Breast epithelium (tissue), 4 donors: ENCODE measurements at regions not wholly inside any gene's neighbourhood (a gene's known extent, or its start where the extent isn't known, plus 50 kb on each side); places are given as distances from the start of the nearest gene placed in this dataset.

Experiments
- DNase-seq, 2 donors: peaks; one replicate each; pipeline ENCODE4 v3.0.0-alpha.2; 2019; ENCODE audit warnings: low spot score in 2 of 2
- H3K27ac ChIP-seq, 2 donors: fragments of 200-600 bp; sonication (generic) in 1 of 2; one replicate each; pipeline ENCODE4 v1.5.1; 2016 to 2019; ENCODE audit warnings: mild to moderate bottlenecking in 1 of 2
- H3K27me3 ChIP-seq, 2 donors: fragments of 200-600 bp; sonication (generic) in 1 of 2; one replicate each; pipeline versions ENCODE4 v1.5.1 to v1.6.0; 2017 to 2019; ENCODE audit warnings: control low read depth in 1 of 2, mild to moderate bottlenecking in 1 of 2
- H3K36me3 ChIP-seq: fragments of 200-600 bp; one replicate; pipeline ENCODE4 v1.5.1; 2019
- H3K4me1 ChIP-seq, 2 donors: fragments of 200-600 bp; sonication (generic); one replicate each; pipeline ENCODE4 v1.5.1; 2016 to 2019; ENCODE audit warnings: control low read depth in 1 of 2
- H3K4me3 ChIP-seq, 3 donors: fragments of 200-600 bp; sonication (generic); 1 replicate in 2 of 3; 2 replicates in 1 of 3; pipeline ENCODE4 v1.5.1; 2016 to 2019; ENCODE audit warnings: mild to moderate bottlenecking in 3 of 3, moderate library complexity in 2 of 3
- H3K9me3 ChIP-seq, 2 donors: fragments of 200-600 bp; sonication (generic) in 1 of 2; one replicate each; pipeline ENCODE4 v1.5.1; 2016 to 2019; ENCODE audit warnings: control low read depth in 1 of 2
- POLR2A ChIP-seq: fragments of 450-650 bp; IDR thresholded peaks from one replicate; pipeline ENCODE4 v1.6.1; 2016; ENCODE audit warnings: antibody characterized with exemption, mild to moderate bottlenecking, moderate library complexity
- POLR2AphosphoS5 ChIP-seq, 3 donors: sonication (generic); formaldehyde crosslinking; IDR thresholded peaks; one replicate each; pipeline ENCODE4 v1.6.1; 2017; ENCODE audit warnings: antibody characterized with exemption in 3 of 3
- intact Hi-C: fragments of 100-400 bp; cut with DNase I; formaldehyde crosslinking; loops from one replicate; pipeline ENCODE4 v1.15.1; 2023; ENCODE audit warnings: low total_unique reads
- TF ChIP-seq, protein P1 (sequence below), 3 donors: fragments of 450-650 bp; IDR thresholded peaks; one replicate each; pipeline ENCODE4 v1.5.1; 2016 to 2017; ENCODE audit warnings: antibody characterized with exemption in 3 of 3, mild to moderate bottlenecking in 3 of 3, moderate library complexity in 3 of 3

DNA sequence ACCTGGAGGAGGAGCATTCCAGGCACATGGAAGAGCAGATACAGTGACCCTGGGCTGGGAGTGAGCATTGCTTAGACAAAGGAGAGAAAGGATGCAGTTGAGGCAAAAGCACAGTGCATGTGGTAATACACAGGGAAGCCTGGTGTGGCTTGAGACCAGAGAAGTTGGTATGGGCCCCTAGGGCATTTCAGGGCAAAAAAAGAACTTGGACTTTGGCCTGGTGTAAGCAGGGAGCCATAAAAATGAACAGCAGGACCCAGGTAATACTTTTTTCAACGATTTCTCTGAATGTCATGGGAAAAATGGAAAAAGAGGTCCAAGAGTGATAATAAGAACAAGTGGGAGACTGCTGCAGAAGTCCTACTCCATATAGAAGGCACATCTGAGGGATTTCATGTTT is 163.9 kb downstream of the ASCL4 start:
- H3K4me1 ChIP-seq, result no peaks in the 10 kb centered on the region
- no peaks in the 10 kb centered on the region for H3K36me3 ChIP-seq
- H3K4me3 ChIP-seq, result no peak overlapping the region
- intact Hi-C loops, result no loop called here
- TF ChIP-seq POLR2A, result no peak
- no peak for TF ChIP-seq POLR2AphosphoS5 (IDR thresholded peaks at IDR 0.05)
- TF ChIP-seq, protein P1, sequence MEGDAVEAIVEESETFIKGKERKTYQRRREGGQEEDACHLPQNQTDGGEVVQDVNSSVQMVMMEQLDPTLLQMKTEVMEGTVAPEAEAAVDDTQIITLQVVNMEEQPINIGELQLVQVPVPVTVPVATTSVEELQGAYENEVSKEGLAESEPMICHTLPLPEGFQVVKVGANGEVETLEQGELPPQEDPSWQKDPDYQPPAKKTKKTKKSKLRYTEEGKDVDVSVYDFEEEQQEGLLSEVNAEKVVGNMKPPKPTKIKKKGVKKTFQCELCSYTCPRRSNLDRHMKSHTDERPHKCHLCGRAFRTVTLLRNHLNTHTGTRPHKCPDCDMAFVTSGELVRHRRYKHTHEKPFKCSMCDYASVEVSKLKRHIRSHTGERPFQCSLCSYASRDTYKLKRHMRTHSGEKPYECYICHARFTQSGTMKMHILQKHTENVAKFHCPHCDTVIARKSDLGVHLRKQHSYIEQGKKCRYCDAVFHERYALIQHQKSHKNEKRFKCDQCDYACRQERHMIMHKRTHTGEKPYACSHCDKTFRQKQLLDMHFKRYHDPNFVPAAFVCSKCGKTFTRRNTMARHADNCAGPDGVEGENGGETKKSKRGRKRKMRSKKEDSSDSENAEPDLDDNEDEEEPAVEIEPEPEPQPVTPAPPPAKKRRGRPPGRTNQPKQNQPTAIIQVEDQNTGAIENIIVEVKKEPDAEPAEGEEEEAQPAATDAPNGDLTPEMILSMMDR (IDR thresholded peaks at IDR 0.05), result no peak
- H3K27me3 ChIP-seq, result peaks cover 0 to 15% of the 10 kb centered on the region in 2 donors
- no peak overlapping the region for H3K27ac ChIP-seq
- no peak for DNase-seq
- no peaks in the 10 kb centered on the region for H3K9me3 ChIP-seq

DNA sequence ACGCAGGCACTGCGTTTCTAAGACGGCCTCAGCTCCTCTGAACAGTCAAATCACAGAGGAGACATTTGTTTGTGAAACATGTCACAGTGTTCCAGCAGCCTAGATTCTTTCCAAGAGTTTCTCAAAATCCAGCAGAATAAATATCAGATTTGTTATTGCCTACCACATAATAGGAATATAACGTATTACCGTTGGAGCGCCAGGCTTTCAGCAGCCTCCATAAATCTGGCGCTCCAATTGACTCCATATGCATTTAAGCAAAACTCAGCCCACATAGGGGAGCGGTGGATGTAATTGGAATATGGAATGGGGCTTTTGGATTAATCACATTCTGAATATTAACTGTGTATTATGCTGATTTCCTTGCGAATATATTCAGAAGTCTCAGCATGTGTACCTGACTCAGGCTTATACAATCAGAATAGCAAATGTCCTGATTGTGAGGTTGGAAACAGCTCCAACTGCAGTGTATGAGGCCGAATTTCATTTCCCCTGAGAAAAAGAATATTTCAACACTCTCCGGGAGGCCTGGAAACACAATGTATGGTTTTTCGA is 174.0 kb downstream of the ASCL4 start:
- Histone ChIP-seq H3K27ac (peak overlapping the region in 1 of 2 donors; percentile 74), H3K36me3 (no peaks in the 10 kb centered on the region), H3K9me3 (peaks cover 0 to 5% of the 10 kb centered on the region in 2 donors), H3K27me3 (no peaks in the 10 kb centered on the region), H3K4me1 (no peaks in the 10 kb centered on the region), H3K4me3 (no peak overlapping the region)
- TF ChIP-seq POLR2AphosphoS5 (IDR thresholded peaks at IDR 0.05) (no peak), POLR2A (no peak)
- TF ChIP-seq, protein P1 (IDR thresholded peaks at IDR 0.05), result no peak
- no peak for DNase-seq
- intact Hi-C loops, result no loop called here

- no peak for TF ChIP-seq POLR2A
- no peak for TF ChIP-seq POLR2AphosphoS5 (IDR thresholded peaks at IDR 0.05)
- TF ChIP-seq, protein P1 (IDR thresholded peaks at IDR 0.05), result no peak
- no peaks in the 10 kb centered on the region for H3K4me1 ChIP-seq
- no peak overlapping the region for H3K27ac ChIP-seq
- no peak for DNase-seq
- peaks cover 0 to 5% of the 10 kb centered on the region in 2 donors for H3K9me3 ChIP-seq
- H3K4me3 ChIP-seq, result no peak overlapping the region
- H3K27me3 ChIP-seq, result no peaks in the 10 kb centered on the region
- intact Hi-C loops, result no loop called here
- H3K36me3 ChIP-seq, result no peaks in the 10 kb centered on the region
These were observed 176.5 kb downstream of the ASCL4 start for GRCh38 chr12:107951024-107951423.

- H3K4me1 ChIP-seq, result no peaks in the 10 kb centered on the region
- H3K27ac ChIP-seq, result no peak overlapping the region
- no peak for DNase-seq
- H3K4me3 ChIP-seq, result no peak overlapping the region
- H3K36me3 ChIP-seq, result no peaks in the 10 kb centered on the region
- peaks cover 0 to 5% of the 10 kb centered on the region in 2 donors for H3K27me3 ChIP-seq
- intact Hi-C loops, result no loop called here
- TF ChIP-seq, protein P1 (IDR thresholded peaks at IDR 0.05), result no peak
- peaks cover 0 to 5% of the 10 kb centered on the region in 2 donors for H3K9me3 ChIP-seq
These were observed 173.0 kb upstream of the WSCD2 start for GRCh38 chr12:107955966-107956643.

DNA sequence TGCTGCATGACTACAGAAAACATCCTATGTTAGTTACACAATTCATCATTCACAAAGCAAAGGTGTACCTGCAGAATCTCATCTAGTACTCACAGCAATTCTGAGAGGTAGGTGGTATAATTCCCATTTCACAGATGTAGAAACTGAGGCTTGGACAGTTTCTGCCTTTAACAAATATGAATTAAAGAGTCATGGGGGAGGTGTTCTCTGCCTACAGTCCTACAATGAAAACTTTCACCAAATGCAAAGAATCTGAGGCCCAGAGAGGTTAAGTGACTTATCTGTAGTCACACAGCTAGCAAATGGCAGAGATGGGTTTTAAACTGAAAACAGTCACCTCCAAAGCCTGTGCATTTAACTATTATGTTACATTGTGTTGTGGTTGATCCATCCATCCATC is 171.6 kb upstream of the WSCD2 start:
- Histone ChIP-seq H3K36me3 (no peaks in the 10 kb centered on the region), H3K9me3 (peaks cover 0 to 5% of the 10 kb centered on the region in 2 donors), H3K4me3 (no peak overlapping the region), H3K27me3 (peaks cover 0 to 5% of the 10 kb centered on the region in 2 donors), H3K27ac (no peak overlapping the region), H3K4me1 (no peaks in the 10 kb centered on the region)
- TF ChIP-seq, protein P1 (IDR thresholded peaks at IDR 0.05), result no peak
- TF ChIP-seq POLR2AphosphoS5 (IDR thresholded peaks at IDR 0.05), result no peak
- DNase-seq, result no peak
- intact Hi-C loops, result no loop called here
